GM21528 (cell line): ENCODE measurements at regions not wholly inside any gene's neighbourhood (a gene's known extent, or its start where the extent isn't known, plus 50 kb on each side); places are given as distances from the start of the nearest gene placed in this dataset.
"Not testable (repeated sequence)": the region's sequence is repeated elsewhere in the genome, so short reads cannot be mapped to it uniquely, and the experiment has no call there.

Experiments used
- ATAC-seq: cut with Tn5 transposase; IDR thresholded peaks from one replicate; pipeline ENCODE4 v1.9.1; 2021; ENCODE audit warnings: mild to moderate bottlenecking, moderate library complexity; ENCODE audit not compliant: unreplicated experiment, low FRiP score

GRCh38 chr5:143641549-143642355, 170.2 kb upstream of the HMHB1 start:
- peak; percentile 74 for ATAC-seq

- no peak for ATAC-seq
Measured at GRCh38 chr5:143638654-143639053, 173.3 kb upstream of the HMHB1 start.

- ATAC-seq = no peak
Measured at GRCh38 chr5:143636931-143637528, 174.9 kb upstream of the HMHB1 start.

- ATAC-seq = no peak
Measured at GRCh38 chr5:143635888-143636287, 176.1 kb upstream of the HMHB1 start.

- ATAC-seq = no peak
Measured at GRCh38 chr5:143635146-143635752, 176.7 kb upstream of the HMHB1 start.

GRCh38 chr5:143634689-143635088, 177.3 kb upstream of the HMHB1 start:
- ATAC-seq = no peak

- ATAC-seq = no peak
Measured at GRCh38 chr5:143629871-143630659, 181.9 kb upstream of the HMHB1 start.

- not testable (repeated sequence) for ATAC-seq
Measured at GRCh38 chr5:143625048-143625447, 186.9 kb upstream of the HMHB1 start.

- ATAC-seq = no peak
Measured at GRCh38 chr5:143624465-143624864, 187.5 kb upstream of the HMHB1 start.

- no peak for ATAC-seq
Measured at GRCh38 chr5:143619040-143619439, 192.9 kb upstream of the HMHB1 start.

- no peak for ATAC-seq
Measured at GRCh38 chr5:143618141-143618540, 193.8 kb upstream of the HMHB1 start.

- ATAC-seq = no peak
Measured at GRCh38 chr5:143614831-143615230, 197.1 kb upstream of the HMHB1 start.

GRCh38 chr5:143613329-143613728, 198.6 kb upstream of the HMHB1 start:
- no peak for ATAC-seq

GRCh38 chr5:143610946-143611345, 201.0 kb upstream of the HMHB1 start:
- no peak for ATAC-seq

- peak; percentile 68 for ATAC-seq
Measured at GRCh38 chr5:143606043-143606752, 202.7 kb upstream of the NR3C1 start.

- ATAC-seq = peak; percentile 71
Measured at GRCh38 chr5:143605403-143606005, 202.0 kb upstream of the NR3C1 start.

- ATAC-seq = no peak
Measured at GRCh38 chr5:143601917-143602333, 198.4 kb upstream of the NR3C1 start.

GRCh38 chr5:143601357-143601756, 197.9 kb upstream of the NR3C1 start:
- no peak for ATAC-seq

- ATAC-seq = no peak
Measured at GRCh38 chr5:143600396-143601075, 197.1 kb upstream of the NR3C1 start.
